ENCODE measurements at regions not wholly inside any gene's neighbourhood (a gene's known extent, or its start where the extent isn't known, plus 50 kb on each side); places are given as distances from the start of the nearest gene placed in this dataset.

GRCh38 chr2:43159797-43160196 is 66.6 kb downstream of the ZFP36L2 start:
- H3K4me3 ChIP-seq (replicated peaks; ENCODE audit: insufficient read depth, low read length): no peak overlapping the region
- TF ChIP-seq SPI1 (IDR thresholded peaks at IDR 0.05; ENCODE audit: borderline replicate concordance, low read depth) (no peak), CTCF (IDR thresholded peaks at IDR 0.05; ENCODE audit: insufficient read depth, low read length) (no peak), GABPA (IDR thresholded peaks at IDR 0.05; ENCODE audit: low read depth) (no peak), POLR2AphosphoS5 (IDR thresholded peaks at IDR 0.05; ENCODE audit: low read depth) (no peak; the same call in 1 of the 2 replicates), REST (IDR thresholded peaks at IDR 0.05; ENCODE audit: insufficient replicate concordance, low read depth) (no peak)
- peak overlapping the region; percentile 87 for H3K27ac ChIP-seq (replicated peaks)
- DNase-seq (ENCODE audit: low read depth in 1 of 2, low spot score in 1 of 2): peak in 1 of 2 experiments; percentile 25
- H3K27me3 ChIP-seq (ENCODE audit: insufficient read depth, poor library complexity, severe bottlenecking): no peaks in the 10 kb centered on the region

GRCh38 chr2:43158259-43158880 is 68.0 kb downstream of the ZFP36L2 start:
- DNase-seq (ENCODE audit: low read depth in 1 of 2, low spot score in 1 of 2): peak; percentile 79 to 97
- peak; percentile 53; the same call in 1 of the 2 replicates for TF ChIP-seq SPI1 (IDR thresholded peaks at IDR 0.05; ENCODE audit: borderline replicate concordance, low read depth)
- peak; percentile 82 for TF ChIP-seq POLR2AphosphoS5 (IDR thresholded peaks at IDR 0.05; ENCODE audit: low read depth)
- no peak for TF ChIP-seq REST (IDR thresholded peaks at IDR 0.05; ENCODE audit: insufficient replicate concordance, low read depth)
- H3K4me3 ChIP-seq (replicated peaks; ENCODE audit: insufficient read depth, low read length): no peak overlapping the region
- H3K27me3 ChIP-seq (ENCODE audit: insufficient read depth, poor library complexity, severe bottlenecking): no peaks in the 10 kb centered on the region
- H3K27ac ChIP-seq (replicated peaks): peak overlapping the region; percentile 87

DNA sequence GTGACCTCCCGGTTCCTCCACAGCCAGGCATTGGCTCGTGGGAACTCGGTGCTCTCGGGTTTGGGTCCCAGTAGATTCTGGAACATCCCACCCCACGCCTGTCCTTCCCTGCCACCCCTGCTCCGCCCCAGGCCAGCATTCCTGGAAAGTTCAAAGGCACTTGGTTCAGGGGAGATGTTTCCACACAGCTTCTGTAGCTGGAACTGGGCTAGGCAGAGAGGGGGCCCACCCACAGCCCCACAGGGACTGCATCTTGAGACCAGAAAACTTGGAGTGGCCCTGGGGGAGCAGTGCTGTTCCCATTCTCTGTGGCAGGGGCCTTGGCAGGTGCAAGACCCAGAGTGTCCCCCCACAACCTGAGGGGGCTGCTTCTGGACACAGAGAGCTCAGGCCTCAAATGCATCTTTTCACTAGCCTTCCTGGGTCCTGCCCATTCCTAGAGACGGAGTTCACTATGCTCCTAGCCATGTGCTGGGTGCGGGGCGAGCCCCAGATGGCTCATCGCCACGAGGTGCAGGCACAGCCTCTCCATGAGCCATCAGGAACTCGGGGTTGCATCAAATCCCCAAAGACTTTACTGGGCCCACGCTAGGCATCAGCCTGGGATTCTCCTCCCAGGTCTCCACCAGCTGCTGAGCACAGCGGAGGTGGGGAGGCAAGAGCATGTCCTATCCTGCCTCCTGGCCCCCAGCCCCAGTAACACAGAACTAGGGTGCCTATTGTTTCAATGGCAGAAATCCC is 68.7 kb downstream of the ZFP36L2 start:
- Histone ChIP-seq H3K4me3 (replicated peaks; ENCODE audit: insufficient read depth, low read length) (no peak overlapping the region), H3K27ac (replicated peaks) (peak overlapping the region; percentile 87), H3K27me3 (ENCODE audit: insufficient read depth, poor library complexity, severe bottlenecking) (no peaks in the 10 kb centered on the region)
- DNase-seq (ENCODE audit: low read depth in 1 of 2, low spot score in 1 of 2): peak in 1 of 2 experiments; percentile 25
- TF ChIP-seq SPI1 (IDR thresholded peaks at IDR 0.05; ENCODE audit: borderline replicate concordance, low read depth) (no peak), CTCF (IDR thresholded peaks at IDR 0.05; ENCODE audit: insufficient read depth, low read length) (no peak), POLR2AphosphoS5 (IDR thresholded peaks at IDR 0.05; ENCODE audit: low read depth) (no peak), REST (IDR thresholded peaks at IDR 0.05; ENCODE audit: insufficient replicate concordance, low read depth) (no peak), GABPA (IDR thresholded peaks at IDR 0.05; ENCODE audit: low read depth) (no peak)
